ENCODE measurements at regions not wholly inside any gene's neighbourhood (a gene's known extent, or its start where the extent isn't known, plus 50 kb on each side); places are given as distances from the start of the nearest gene placed in this dataset.

DNA sequence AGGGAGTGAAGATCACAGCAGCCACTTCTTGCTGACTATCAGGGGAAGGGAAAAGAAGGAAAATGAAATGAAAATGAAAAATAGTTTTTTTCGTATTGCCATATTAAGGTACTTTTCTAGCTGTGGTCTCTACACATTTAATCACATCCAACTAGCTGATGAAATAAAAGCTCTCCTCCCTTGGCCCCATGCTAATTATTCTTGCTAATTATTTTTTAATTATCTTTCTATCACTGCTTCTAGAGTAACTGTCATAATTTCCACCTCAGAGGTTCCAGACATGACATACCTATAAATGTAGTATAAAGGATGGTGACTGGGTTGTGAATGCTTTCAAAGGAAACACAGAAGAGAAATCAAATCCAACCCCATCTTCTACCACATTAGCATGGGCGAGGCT is 334.1 kb upstream of the MAN1A1 start:
- no TSS peak for BruUV-seq (replicated peaks)
- H3K9me3 ChIP-seq (ENCODE audit: low read length) = no peaks in the 10 kb centered on the region
- TF ChIP-seq EZH2phosphoT487 (IDR thresholded peaks at IDR 0.05; ENCODE audit: borderline replicate concordance, low read depth, low read length) = no peak
- H3K4me1 ChIP-seq (ENCODE audit: insufficient read depth, low read length, poor library complexity, severe bottlenecking) = no peaks in the 10 kb centered on the region
- H3K79me2 ChIP-seq (ENCODE audit: insufficient read depth, low read depth, low read length) = no peaks in the 10 kb centered on the region
- no peak overlapping the region for H3K27ac ChIP-seq (ENCODE audit: low read depth, low read length, poor library complexity, severe bottlenecking)
- intact Hi-C loops (cut with micrococcal nuclease; ENCODE audit: unreplicated experiment) = no loop called here
- H3K4me2 ChIP-seq (ENCODE audit: low read length) = no peak overlapping the region
- H2AFZ ChIP-seq (ENCODE audit: low read length) = no peak overlapping the region
- no peaks in the 10 kb centered on the region for H3K36me3 ChIP-seq (ENCODE audit: insufficient read depth, low read length)
- no peak for DNase-seq (ENCODE audit: low spot score)
- no peaks in the 10 kb centered on the region for H4K20me1 ChIP-seq (ENCODE audit: insufficient read depth, low read length)
- ChIA-PET POLR2A (no interaction called here), CTCF (ENCODE audit: unreplicated experiment) (no interaction called here)
- H3K4me3 ChIP-seq (ENCODE audit: low read depth, low read length, poor library complexity, severe bottlenecking) = no peak overlapping the region
- H3K9me2 ChIP-seq (ENCODE audit: insufficient read depth, low read length) = peaks cover 5% of the 10 kb centered on the region; the same call in 1 of the 2 replicates

GRCh38 chr6:119683031-119683430 is 333.5 kb upstream of the MAN1A1 start:
- Histone ChIP-seq H3K4me2 (ENCODE audit: low read length) (no peak overlapping the region), H3K79me2 (ENCODE audit: insufficient read depth, low read depth, low read length) (no peaks in the 10 kb centered on the region), H3K4me1 (ENCODE audit: insufficient read depth, low read length, poor library complexity, severe bottlenecking) (no peaks in the 10 kb centered on the region), H3K9me3 (ENCODE audit: low read length) (no peaks in the 10 kb centered on the region), H3K27ac (ENCODE audit: low read depth, low read length, poor library complexity, severe bottlenecking) (no peak overlapping the region), H2AFZ (ENCODE audit: low read length) (no peak overlapping the region), H3K36me3 (ENCODE audit: insufficient read depth, low read length) (no peaks in the 10 kb centered on the region), H3K9me2 (ENCODE audit: insufficient read depth, low read length) (peaks cover 5% of the 10 kb centered on the region; the same call in 1 of the 2 replicates), H3K4me3 (ENCODE audit: low read depth, low read length, poor library complexity, severe bottlenecking) (no peak overlapping the region), H4K20me1 (ENCODE audit: insufficient read depth, low read length) (no peaks in the 10 kb centered on the region)
- CTCF ChIA-PET (ENCODE audit: unreplicated experiment) = no interaction called here
- no TSS peak for BruUV-seq (replicated peaks)
- POLR2A ChIA-PET = interaction anchor here (0.6 kb wide), 1 partner anchor 383 kb away, joined by 3 read pairs; no protein-coding TSS in a partner anchor
- intact Hi-C loops (cut with micrococcal nuclease; ENCODE audit: unreplicated experiment) = no loop called here
- no peak for DNase-seq (ENCODE audit: low spot score)
- TF ChIP-seq CTCF (conservative IDR thresholded peaks at IDR 0.05; ENCODE audit: low read length) (no peak), EZH2phosphoT487 (IDR thresholded peaks at IDR 0.05; ENCODE audit: borderline replicate concordance, low read depth, low read length) (no peak)

GRCh38 chr6:119678961-119679360 is 329.4 kb upstream of the MAN1A1 start:
- H4K20me1 ChIP-seq (ENCODE audit: insufficient read depth, low read length) = no peaks in the 10 kb centered on the region
- H3K9me2 ChIP-seq (ENCODE audit: insufficient read depth, low read length) = no peaks in the 10 kb centered on the region
- H3K4me3 ChIP-seq (ENCODE audit: low read depth, low read length, poor library complexity, severe bottlenecking) = no peak overlapping the region
- no peak overlapping the region for H2AFZ ChIP-seq (ENCODE audit: low read length)
- no peak overlapping the region for H3K27ac ChIP-seq (ENCODE audit: low read depth, low read length, poor library complexity, severe bottlenecking)
- no peak overlapping the region for H3K4me2 ChIP-seq (ENCODE audit: low read length)
- ChIA-PET POLR2A (interaction anchor here (0.6 kb wide), 1 partner anchor 28 kb away, joined by 3 read pairs; no protein-coding TSS in a partner anchor), CTCF (ENCODE audit: unreplicated experiment) (no interaction called here)
- H3K9me3 ChIP-seq (ENCODE audit: low read length) = no peaks in the 10 kb centered on the region
- BruUV-seq (replicated peaks) = no TSS peak
- DNase-seq (ENCODE audit: low spot score) = no peak
- H3K4me1 ChIP-seq (ENCODE audit: insufficient read depth, low read length, poor library complexity, severe bottlenecking) = no peaks in the 10 kb centered on the region
- TF ChIP-seq CTCF (conservative IDR thresholded peaks at IDR 0.05; ENCODE audit: low read length) (no peak), EZH2phosphoT487 (IDR thresholded peaks at IDR 0.05; ENCODE audit: borderline replicate concordance, low read depth, low read length) (no peak)
- intact Hi-C loops (cut with micrococcal nuclease; ENCODE audit: unreplicated experiment) = no loop called here
- H3K79me2 ChIP-seq (ENCODE audit: insufficient read depth, low read depth, low read length) = no peaks in the 10 kb centered on the region
- no peaks in the 10 kb centered on the region for H3K36me3 ChIP-seq (ENCODE audit: insufficient read depth, low read length)
